OCI-M1 (cell line): ENCODE measurements at regions not wholly inside any gene's neighbourhood (a gene's known extent, or its start where the extent isn't known, plus 50 kb on each side); places are given as distances from the start of the nearest gene placed in this dataset.

Experiments used
- DNase-seq: peaks from one replicate; lab custom pipeline; 2025; lab: John Stamatoyannopoulos, UW

- DNase-seq = no peak
Observed at GRCh38 chr17:71910002-71910401, 210.8 kb upstream of the SOX9 start.

GRCh38 chr17:71914042-71914441 is 206.8 kb upstream of the SOX9 start:
- DNase-seq = no peak

GRCh38 chr17:71914812-71915211 is 206.0 kb upstream of the SOX9 start:
- no peak for DNase-seq

GRCh38 chr17:71917715-71918114 is 203.1 kb upstream of the SOX9 start:
- no peak for DNase-seq

- no peak for DNase-seq
Observed at GRCh38 chr17:71919186-71919585, 201.6 kb upstream of the SOX9 start.

- DNase-seq = no peak
Observed at GRCh38 chr17:71919896-71920295, 200.9 kb upstream of the SOX9 start.

- no peak for DNase-seq
Observed at GRCh38 chr17:71921796-71922195, 199.0 kb upstream of the SOX9 start.

GRCh38 chr17:71922439-71922838 is 198.4 kb upstream of the SOX9 start:
- DNase-seq = no peak

- DNase-seq = no peak
Observed at GRCh38 chr17:71926746-71927398, 193.9 kb upstream of the SOX9 start.

GRCh38 chr17:71933306-71933705 is 187.5 kb upstream of the SOX9 start:
- no peak for DNase-seq

- no peak for DNase-seq
Observed at GRCh38 chr17:71934520-71934919, 186.3 kb upstream of the SOX9 start.

GRCh38 chr17:71935341-71935740 is 185.5 kb upstream of the SOX9 start:
- no peak for DNase-seq

- no peak for DNase-seq
Observed at GRCh38 chr17:71936977-71937376, 183.8 kb upstream of the SOX9 start.

- DNase-seq = no peak
Observed at GRCh38 chr17:71937914-71938313, 182.9 kb upstream of the SOX9 start.

GRCh38 chr17:71938340-71939010 is 182.3 kb upstream of the SOX9 start:
- DNase-seq = no peak

- no peak for DNase-seq
Observed at GRCh38 chr17:71941920-71942319, 178.9 kb upstream of the SOX9 start.

- no peak for DNase-seq
Observed at GRCh38 chr17:71942626-71943025, 178.2 kb upstream of the SOX9 start.

- no peak for DNase-seq
Observed at GRCh38 chr17:71948703-71949422, 172.0 kb upstream of the SOX9 start.

- DNase-seq = peak; percentile 2
Observed at GRCh38 chr17:71959154-71959553, 161.7 kb upstream of the SOX9 start.

- DNase-seq = no peak
Observed at GRCh38 chr17:71963351-71963750, 157.5 kb upstream of the SOX9 start.

GRCh38 chr17:71963791-71964190 is 157.0 kb upstream of the SOX9 start:
- DNase-seq = no peak

- no peak for DNase-seq
Observed at GRCh38 chr17:71964559-71964958, 156.3 kb upstream of the SOX9 start.

GRCh38 chr17:71966055-71966454 is 154.8 kb upstream of the SOX9 start:
- DNase-seq = no peak
